GM19238 (cell line): ENCODE measurements at regions not wholly inside any gene's neighbourhood (a gene's known extent, or its start where the extent isn't known, plus 50 kb on each side); places are given as distances from the start of the nearest gene placed in this dataset.

Experiments used
- DNase-seq: peaks from one replicate; pipeline ENCODE4 v3.0.0; 2011; ENCODE audit warnings: low spot score; ENCODE audit not compliant: insufficient read length

- no peak for DNase-seq
Measured at GRCh38 chr7:1286946-1287645, 54.4 kb downstream of the UNCX start.

GRCh38 chr7:1287752-1288201 lies 55.1 kb downstream of the UNCX start:
- no peak for DNase-seq

- DNase-seq = no peak
Measured at GRCh38 chr7:1288390-1288995, 55.8 kb downstream of the UNCX start.

DNA sequence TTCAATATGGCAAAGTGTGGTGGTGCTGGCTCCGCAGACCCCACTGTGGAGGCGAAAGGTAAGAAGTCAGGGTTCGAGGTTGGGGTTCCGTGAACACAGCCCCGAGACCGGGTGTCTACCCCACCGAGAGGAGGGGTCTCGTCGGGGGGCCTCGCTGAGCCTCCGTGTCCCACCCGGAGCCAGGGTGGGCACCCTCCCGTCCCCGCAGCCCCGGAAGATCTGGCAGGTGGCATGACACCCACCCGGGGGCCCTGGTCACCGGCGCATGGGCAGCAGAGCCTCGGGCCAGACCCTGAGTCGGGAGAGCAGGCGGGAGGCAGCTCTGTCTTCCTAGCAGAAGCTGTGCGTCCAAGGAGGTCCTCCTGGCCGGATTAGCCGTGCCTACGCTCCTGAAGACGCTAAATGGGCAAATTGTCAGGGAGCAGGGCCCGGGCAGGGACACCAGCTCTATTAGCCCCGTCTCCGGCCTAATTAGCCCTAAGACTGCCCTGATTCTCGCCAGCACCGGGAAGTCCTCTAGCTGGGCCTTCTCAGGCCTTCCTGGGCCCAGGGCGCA lies 56.4 kb downstream of the UNCX start:
- no peak for DNase-seq

GRCh38 chr7:1289666-1290025 lies 57.0 kb downstream of the UNCX start:
- no peak for DNase-seq

- no peak for DNase-seq
Measured at GRCh38 chr7:1290026-1290678, 57.5 kb downstream of the UNCX start.

GRCh38 chr7:1290679-1291356 lies 58.1 kb downstream of the UNCX start:
- no peak for DNase-seq

DNA sequence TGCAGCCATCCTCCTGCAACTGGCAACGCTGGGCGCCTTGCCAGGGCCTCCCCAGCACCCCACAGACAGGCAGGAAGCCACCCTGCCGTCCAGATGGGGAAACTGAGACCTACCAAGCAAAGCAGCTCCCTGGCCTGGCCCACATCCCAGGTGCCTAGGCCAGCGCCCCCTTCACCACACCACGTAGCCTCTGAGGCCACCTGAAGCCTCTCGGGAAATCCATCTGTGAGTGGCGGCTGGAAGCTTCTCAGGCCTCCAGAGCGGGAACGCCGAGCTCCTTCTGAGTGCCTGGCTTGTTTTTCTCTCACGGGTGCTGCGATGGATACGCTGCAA lies 58.7 kb downstream of the UNCX start:
- DNase-seq = no peak

DNA sequence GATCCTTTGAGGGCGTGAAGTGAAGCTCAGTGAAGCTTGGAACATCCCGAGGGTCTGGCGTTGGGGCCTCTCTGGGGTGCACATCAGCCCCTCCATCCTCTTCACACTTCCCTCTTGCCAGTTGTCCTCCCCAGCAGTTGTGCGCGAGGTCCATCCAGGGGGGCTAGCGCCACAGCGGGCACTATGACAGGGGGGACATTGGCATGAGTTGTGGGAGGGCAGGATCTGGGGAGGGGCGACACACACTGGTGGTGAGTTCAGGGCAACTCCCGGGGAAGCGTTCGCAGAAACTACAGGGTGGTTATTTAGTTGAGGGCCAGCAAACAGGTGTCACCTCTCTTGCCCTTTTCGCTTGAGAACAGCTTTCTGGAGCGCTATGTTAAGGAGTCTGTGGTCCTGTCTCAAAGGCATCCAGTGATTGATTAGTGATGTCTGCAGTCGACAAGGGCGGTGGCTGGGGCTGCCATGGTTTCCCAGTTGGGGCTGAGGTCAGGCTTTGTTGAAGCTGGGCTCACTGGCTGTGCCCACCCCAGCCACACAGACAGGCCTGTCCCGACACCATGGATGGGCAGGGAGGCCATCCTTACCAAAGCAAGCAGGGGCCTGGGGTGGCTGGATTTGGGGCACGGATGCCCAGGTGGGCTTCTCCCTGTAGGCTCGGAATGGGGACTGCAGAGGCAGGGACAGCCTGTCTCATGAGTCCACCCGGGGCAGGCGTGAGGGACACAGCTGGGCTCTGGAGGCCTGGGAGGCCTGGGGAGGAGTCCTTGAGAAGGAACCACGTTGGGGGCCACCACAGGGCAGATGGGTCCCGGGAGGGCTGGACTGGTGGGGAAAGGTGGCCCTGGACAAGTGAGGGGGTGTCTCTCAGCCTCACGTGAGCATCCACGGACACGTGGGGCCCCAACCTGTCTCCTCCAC lies 59.4 kb downstream of the UNCX start:
- DNase-seq = no peak

DNA sequence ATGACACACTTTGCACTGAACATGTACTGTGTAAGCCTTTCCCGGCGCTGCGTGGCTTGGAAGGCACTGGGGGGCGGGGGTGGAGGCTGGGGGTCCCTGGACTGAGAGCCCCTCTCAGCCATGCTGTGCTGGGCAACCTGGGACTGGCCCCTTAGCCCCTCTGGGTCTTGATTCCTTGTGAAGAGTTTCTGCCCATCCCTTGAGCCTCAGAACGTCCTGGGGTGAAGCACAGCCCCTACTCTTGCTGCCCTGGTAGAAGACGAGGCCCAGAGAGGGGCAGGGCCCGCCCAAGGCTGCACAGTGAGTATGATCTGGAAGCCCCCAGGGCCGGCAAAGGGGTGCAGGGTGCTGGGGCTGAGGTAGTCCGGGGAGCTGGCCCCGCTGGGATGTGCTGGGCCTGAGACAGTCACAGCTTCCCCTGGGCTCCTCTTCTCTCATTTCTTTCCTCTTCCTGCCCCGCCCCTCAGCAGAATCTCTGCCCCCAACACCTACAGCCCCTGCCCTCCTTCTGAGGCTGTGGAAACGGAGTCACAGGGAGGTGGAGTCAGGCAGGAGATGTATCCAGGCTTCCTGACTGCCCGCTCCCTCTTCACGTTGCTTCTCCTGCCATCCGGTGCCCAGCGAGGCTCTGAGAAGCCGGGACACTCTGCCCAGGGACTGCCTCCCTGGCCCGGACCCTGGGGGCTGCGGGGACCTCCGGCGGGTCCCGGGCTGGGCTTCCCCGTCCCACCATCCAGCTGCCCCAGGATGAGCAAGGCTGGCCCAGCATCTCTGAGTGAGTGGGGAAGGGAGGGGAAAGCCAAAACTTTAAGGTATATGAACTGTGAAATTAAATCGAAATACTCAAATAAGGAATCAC lies 60.5 kb downstream of the UNCX start:
- DNase-seq = no peak

GRCh38 chr7:1293950-1294411 lies 61.3 kb downstream of the UNCX start:
- DNase-seq = no peak

GRCh38 chr7:1295776-1296355 lies 63.2 kb downstream of the UNCX start:
- no peak for DNase-seq

GRCh38 chr7:1296356-1296981 lies 63.8 kb downstream of the UNCX start:
- DNase-seq = no peak

DNA sequence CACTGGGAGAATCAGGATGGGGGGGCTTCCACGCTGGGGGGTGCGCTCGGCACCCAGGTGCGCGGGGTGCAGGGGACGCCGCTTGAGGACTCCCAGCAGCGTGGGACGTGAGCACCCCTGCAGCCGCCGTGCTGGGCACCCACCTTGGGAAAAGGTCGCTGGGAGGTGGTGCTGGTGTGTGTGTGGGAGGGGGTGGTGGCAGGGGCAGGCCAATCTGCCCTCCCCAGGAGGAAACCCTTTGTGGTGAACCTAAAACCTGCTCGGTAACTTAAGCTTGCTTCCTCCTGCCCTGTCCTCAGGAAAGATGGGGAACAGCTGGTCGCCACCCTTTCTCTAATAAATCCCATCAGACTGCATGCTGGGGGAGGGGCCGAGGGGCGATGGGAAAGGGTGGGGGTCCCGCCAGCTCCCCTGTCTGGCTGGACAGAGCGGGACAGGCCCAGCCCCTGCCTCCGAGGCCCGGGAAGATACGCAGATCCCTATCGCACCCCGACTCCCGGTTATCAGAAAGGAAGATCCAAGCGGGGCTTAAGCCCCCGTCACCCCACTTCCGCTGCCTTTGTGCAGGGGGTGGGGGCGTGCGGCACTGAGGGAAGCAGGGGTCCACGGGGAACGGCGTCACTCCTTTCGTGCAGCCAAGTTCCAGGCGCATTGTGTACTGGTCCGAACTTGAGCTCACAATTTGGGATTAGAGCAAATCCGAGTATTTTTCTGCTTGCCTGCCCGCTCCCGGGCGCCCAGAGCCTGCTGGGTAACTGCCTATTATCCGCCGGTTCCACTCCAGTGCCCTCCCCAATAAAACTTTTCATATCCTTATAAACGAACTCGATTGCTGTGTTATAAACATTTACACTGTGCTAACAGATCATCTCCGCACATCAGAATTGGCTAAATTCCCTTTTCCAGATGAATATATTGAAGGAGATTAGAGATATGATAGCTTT lies 64.6 kb downstream of the UNCX start:
- no peak for DNase-seq

DNA sequence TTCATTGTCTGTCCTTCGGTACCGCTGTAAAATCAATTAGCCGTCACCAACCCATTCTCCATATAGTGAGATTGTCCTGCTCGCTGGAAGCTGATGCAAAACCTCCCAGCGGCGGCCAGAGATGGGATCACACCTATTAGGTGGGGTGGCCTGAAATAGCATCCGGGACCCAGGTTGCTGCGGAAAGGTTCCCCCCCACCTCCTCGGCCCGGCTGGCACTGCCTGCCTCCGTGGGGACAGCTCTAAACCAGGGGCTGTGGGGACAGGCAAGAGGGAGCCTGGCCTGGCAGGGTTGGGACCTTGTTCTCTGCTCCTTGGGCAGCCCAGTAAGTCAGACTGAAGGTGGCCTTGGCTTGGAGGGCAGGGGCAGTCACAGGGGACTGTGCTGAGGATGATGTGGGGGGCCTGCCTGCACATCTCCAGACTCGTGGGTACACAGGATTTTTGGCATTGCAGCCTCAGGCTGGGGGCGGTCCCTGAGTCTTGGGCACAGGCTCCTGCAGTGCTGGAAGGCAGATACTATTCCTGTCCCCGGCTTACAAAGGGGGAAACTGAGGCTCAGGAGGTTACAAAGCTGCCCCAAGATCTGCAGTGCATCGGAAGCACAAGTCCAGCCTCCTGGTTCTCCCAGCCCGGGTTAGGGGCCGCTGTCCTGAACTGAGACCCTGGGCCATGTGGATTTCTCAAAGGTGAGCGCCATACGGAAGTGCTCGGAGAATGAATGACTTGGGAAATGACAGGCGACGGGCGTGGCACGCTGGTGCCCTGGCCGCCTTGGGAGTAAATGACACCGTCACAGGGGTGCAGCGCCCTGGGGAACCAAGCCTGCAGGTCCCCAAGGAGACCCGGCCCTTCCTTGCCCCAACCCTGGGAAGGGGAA lies 65.6 kb downstream of the UNCX start:
- no peak for DNase-seq

- DNase-seq = no peak
Measured at GRCh38 chr7:1298931-1299885, 66.5 kb downstream of the UNCX start.
